SK-N-SH (cell line): ENCODE measurements at regions not wholly inside any gene's neighbourhood (a gene's known extent, or its start where the extent isn't known, plus 50 kb on each side); places are given as distances from the start of the nearest gene placed in this dataset.

Source experiments
- EP300 ChIP-seq, 2 experiments: IDR thresholded peaks; 2 replicates each; pipeline versions ENCODE4 v1.4.0 to v1.6.1; 2012; ENCODE audit warnings: borderline replicate concordance in 1 of 2, low read depth in 1 of 2, low read length in 1 of 2
- FOXM1 ChIP-seq: IDR thresholded peaks from 2 replicates; pipeline ENCODE4 v1.4.0; 2012; ENCODE audit warnings: low read depth, mild to moderate bottlenecking
- GABPA ChIP-seq: IDR thresholded peaks from 2 replicates; pipeline ENCODE4 v1.4.0; 2012; ENCODE audit warnings: low read depth, mild to moderate bottlenecking
- NFIC ChIP-seq: IDR thresholded peaks from 2 replicates; pipeline ENCODE4 v1.4.0; 2012; ENCODE audit warnings: borderline replicate concordance
- NRF1 ChIP-seq: IDR thresholded peaks from 2 replicates; pipeline ENCODE4 v1.6.1; 2012; ENCODE audit warnings: low read depth, mild to moderate bottlenecking, low read length
- POLR2AphosphoS5 ChIP-seq: IDR thresholded peaks from 2 replicates; pipeline ENCODE4 v1.6.1; 2012; ENCODE audit warnings: low read depth, low read length
- RAD21 ChIP-seq: IDR thresholded peaks from 2 replicates; pipeline ENCODE4 v1.6.1; 2012; ENCODE audit warnings: mild to moderate bottlenecking, low read length
- TEAD4 ChIP-seq: IDR thresholded peaks from 2 replicates; pipeline ENCODE4 v1.4.0; 2012; ENCODE audit warnings: mild to moderate bottlenecking, borderline replicate concordance; ENCODE audit not compliant: insufficient read depth
- TF ChIP-seq, protein P1 (sequence below): fragments of 200-600 bp; sonication (generic); IDR thresholded peaks from 2 replicates; pipeline ENCODE4 v1.6.1; 2017; ENCODE audit warnings: antibody characterized with exemption, mild to moderate bottlenecking, moderate library complexity
- TF ChIP-seq, protein P2 (sequence below): IDR thresholded peaks from 2 replicates; pipeline ENCODE4; 2012
- TF ChIP-seq, protein P3 (sequence below): IDR thresholded peaks from 2 replicates; pipeline ENCODE4 v1.4.0; 2012; ENCODE audit warnings: low read depth, borderline replicate concordance

DNA sequence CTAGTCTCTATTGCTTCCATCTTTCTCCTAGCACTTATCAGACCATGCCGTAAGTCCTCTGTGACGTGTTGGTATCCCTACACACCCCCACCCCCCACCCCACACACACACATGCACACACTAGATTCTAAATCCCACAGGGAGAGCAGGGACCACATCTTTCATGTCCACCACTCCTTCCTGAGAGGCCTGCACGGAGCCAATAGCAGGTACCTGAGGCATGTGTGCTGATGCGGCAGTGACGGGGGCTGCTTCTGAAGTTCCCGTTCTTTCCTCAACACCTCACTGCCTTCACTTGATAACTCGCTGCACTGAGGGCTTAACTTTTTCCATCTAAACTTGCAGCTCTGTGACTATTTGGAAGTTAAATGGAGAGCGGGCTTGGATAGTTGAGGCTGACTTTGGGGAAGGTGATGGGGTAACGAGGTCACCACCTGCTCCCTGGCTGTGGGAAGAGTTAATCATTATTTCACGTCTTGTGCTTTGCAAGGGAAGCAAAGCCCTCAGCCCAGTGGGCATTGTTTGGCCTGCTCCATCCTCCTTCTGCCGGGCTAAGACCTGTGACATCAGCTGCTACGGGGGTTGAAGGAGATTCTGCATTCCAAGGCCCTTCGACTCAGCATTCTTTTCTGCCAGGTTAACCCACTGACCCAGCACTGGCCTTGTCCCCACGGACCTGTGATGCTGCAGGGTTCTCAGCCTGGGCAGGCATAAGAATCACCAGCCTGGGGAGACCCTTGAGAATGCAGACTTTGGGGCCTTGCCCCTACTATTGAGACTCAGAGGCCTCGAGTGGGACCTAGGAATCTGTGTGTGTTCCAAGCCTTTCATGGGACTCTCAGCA is 187.8 kb downstream of the ANKRD60 start:
- TF ChIP-seq GABPA (no peak), RAD21 (no peak), FOXM1 (no peak), NFIC (no peak), NRF1 (no peak), TEAD4 (no peak), EP300 (IDR thresholded peaks at IDR 0.05; ENCODE audit: borderline replicate concordance in 1 of 2, low read depth in 1 of 2, low read length in 1 of 2) (no peak), POLR2AphosphoS5 (no peak)
- TF ChIP-seq, protein P1, sequence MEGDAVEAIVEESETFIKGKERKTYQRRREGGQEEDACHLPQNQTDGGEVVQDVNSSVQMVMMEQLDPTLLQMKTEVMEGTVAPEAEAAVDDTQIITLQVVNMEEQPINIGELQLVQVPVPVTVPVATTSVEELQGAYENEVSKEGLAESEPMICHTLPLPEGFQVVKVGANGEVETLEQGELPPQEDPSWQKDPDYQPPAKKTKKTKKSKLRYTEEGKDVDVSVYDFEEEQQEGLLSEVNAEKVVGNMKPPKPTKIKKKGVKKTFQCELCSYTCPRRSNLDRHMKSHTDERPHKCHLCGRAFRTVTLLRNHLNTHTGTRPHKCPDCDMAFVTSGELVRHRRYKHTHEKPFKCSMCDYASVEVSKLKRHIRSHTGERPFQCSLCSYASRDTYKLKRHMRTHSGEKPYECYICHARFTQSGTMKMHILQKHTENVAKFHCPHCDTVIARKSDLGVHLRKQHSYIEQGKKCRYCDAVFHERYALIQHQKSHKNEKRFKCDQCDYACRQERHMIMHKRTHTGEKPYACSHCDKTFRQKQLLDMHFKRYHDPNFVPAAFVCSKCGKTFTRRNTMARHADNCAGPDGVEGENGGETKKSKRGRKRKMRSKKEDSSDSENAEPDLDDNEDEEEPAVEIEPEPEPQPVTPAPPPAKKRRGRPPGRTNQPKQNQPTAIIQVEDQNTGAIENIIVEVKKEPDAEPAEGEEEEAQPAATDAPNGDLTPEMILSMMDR = no peak
- TF ChIP-seq, protein P2, sequence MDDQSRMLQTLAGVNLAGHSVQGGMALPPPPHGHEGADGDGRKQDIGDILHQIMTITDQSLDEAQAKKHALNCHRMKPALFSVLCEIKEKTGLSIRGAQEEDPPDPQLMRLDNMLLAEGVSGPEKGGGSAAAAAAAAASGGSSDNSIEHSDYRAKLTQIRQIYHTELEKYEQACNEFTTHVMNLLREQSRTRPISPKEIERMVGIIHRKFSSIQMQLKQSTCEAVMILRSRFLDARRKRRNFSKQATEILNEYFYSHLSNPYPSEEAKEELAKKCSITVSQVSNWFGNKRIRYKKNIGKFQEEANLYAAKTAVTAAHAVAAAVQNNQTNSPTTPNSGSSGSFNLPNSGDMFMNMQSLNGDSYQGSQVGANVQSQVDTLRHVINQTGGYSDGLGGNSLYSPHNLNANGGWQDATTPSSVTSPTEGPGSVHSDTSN = no peak
- TF ChIP-seq, protein P3, sequence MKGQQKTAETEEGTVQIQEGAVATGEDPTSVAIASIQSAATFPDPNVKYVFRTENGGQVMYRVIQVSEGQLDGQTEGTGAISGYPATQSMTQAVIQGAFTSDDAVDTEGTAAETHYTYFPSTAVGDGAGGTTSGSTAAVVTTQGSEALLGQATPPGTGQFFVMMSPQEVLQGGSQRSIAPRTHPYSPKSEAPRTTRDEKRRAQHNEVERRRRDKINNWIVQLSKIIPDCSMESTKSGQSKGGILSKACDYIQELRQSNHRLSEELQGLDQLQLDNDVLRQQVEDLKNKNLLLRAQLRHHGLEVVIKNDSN = no peak
